PC-9 (cell line): ENCODE measurements at regions not wholly inside any gene's neighbourhood (a gene's known extent, or its start where the extent isn't known, plus 50 kb on each side); places are given as distances from the start of the nearest gene placed in this dataset.

Experiments
- EZH2 ChIP-seq: fragments of 200-600 bp; sonication (generic); IDR thresholded peaks from 2 replicates; pipeline ENCODE4 v1.8.0; 2017; ENCODE audit warnings: antibody characterized with exemption, low read depth
- TF ChIP-seq, protein P1 (sequence below): fragments of 200-600 bp; sonication (generic); conservative IDR thresholded peaks from 2 replicates; pipeline ENCODE4 v1.6.1; 2017; ENCODE audit warnings: mixed run types, antibody characterized with exemption, mild to moderate bottlenecking, moderate library complexity

- TF ChIP-seq EZH2: no peak
- TF ChIP-seq, protein P1, sequence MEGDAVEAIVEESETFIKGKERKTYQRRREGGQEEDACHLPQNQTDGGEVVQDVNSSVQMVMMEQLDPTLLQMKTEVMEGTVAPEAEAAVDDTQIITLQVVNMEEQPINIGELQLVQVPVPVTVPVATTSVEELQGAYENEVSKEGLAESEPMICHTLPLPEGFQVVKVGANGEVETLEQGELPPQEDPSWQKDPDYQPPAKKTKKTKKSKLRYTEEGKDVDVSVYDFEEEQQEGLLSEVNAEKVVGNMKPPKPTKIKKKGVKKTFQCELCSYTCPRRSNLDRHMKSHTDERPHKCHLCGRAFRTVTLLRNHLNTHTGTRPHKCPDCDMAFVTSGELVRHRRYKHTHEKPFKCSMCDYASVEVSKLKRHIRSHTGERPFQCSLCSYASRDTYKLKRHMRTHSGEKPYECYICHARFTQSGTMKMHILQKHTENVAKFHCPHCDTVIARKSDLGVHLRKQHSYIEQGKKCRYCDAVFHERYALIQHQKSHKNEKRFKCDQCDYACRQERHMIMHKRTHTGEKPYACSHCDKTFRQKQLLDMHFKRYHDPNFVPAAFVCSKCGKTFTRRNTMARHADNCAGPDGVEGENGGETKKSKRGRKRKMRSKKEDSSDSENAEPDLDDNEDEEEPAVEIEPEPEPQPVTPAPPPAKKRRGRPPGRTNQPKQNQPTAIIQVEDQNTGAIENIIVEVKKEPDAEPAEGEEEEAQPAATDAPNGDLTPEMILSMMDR: no peak
Measured at GRCh38 chr15:77778802-77779201, 146.1 kb upstream of the LINGO1 start.
